ENCODE measurements at regions not wholly inside any gene's neighbourhood (a gene's known extent, or its start where the extent isn't known, plus 50 kb on each side); places are given as distances from the start of the nearest gene placed in this dataset.

- no peaks in the 10 kb centered on the region for H3K4me1 ChIP-seq (ENCODE audit: control insufficient read depth in 1 of 2, low read depth in 2 of 2)
- H3K27me3 ChIP-seq (replicated peaks; ENCODE audit: insufficient read depth) = no peaks in the 10 kb centered on the region
- no peaks in the 10 kb centered on the region for H3K36me3 ChIP-seq
- ATAC-seq (ENCODE audit: insufficient number of reproducible peaks, low FRiP score, low read depth) = no peak
- DNase-seq (ENCODE audit: low spot score) = no peak
- TF ChIP-seq, protein P1, sequence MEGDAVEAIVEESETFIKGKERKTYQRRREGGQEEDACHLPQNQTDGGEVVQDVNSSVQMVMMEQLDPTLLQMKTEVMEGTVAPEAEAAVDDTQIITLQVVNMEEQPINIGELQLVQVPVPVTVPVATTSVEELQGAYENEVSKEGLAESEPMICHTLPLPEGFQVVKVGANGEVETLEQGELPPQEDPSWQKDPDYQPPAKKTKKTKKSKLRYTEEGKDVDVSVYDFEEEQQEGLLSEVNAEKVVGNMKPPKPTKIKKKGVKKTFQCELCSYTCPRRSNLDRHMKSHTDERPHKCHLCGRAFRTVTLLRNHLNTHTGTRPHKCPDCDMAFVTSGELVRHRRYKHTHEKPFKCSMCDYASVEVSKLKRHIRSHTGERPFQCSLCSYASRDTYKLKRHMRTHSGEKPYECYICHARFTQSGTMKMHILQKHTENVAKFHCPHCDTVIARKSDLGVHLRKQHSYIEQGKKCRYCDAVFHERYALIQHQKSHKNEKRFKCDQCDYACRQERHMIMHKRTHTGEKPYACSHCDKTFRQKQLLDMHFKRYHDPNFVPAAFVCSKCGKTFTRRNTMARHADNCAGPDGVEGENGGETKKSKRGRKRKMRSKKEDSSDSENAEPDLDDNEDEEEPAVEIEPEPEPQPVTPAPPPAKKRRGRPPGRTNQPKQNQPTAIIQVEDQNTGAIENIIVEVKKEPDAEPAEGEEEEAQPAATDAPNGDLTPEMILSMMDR (IDR thresholded peaks at IDR 0.05) = no peak
- H3K4me3 ChIP-seq = no peak overlapping the region
- no peaks in the 10 kb centered on the region for H3K9me3 ChIP-seq
- no peak overlapping the region for H3K27ac ChIP-seq
Observed at GRCh38 chr11:90723475-90723874, 500.6 kb upstream of the CHORDC1 start.

DNA sequence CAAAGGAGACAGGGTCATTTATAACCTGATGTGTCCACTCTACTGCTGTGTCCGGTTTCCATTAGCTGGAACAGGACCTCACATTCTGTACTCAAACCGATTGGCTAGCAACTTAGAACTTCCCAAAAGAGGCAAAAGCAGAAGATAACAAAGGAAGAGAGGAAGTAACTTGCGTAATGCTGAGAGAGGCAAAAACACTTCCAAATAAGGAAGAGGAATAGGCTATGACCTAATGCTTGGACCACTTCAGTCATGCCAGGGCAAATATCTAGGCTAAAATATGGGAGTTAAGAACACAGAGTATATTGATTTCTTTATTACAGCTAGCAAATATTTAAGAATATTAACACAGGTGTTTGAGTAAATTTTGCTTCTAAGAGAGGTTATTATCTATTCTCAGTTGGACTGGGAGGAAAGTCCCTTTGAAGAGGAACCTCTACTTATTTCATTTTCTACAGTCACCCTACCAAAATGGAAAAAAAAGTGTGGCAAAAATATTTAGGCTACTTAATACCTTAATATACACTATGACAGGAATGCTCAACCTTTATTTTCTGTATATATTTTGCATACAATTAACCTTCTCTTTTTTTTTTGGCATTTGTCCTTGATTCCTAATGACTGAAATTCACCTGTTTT lies 499.8 kb upstream of the CHORDC1 start:
- TF ChIP-seq, protein P1 (IDR thresholded peaks at IDR 0.05) = no peak
- ATAC-seq (ENCODE audit: insufficient number of reproducible peaks, low FRiP score, low read depth) = no peak
- no peak overlapping the region for H3K27ac ChIP-seq
- H3K9me3 ChIP-seq = no peaks in the 10 kb centered on the region
- no peaks in the 10 kb centered on the region for H3K4me1 ChIP-seq (ENCODE audit: control insufficient read depth in 1 of 2, low read depth in 2 of 2)
- H3K27me3 ChIP-seq (replicated peaks; ENCODE audit: insufficient read depth) = no peaks in the 10 kb centered on the region
- H3K36me3 ChIP-seq = no peaks in the 10 kb centered on the region
- no peak overlapping the region for H3K4me3 ChIP-seq
- DNase-seq (ENCODE audit: low spot score) = no peak

- Histone ChIP-seq H3K27ac (no peak overlapping the region), H3K9me3 (peaks cover 9% of the 10 kb centered on the region), H3K4me3 (no peak overlapping the region), H3K27me3 (replicated peaks; ENCODE audit: insufficient read depth) (no peaks in the 10 kb centered on the region), H3K36me3 (no peaks in the 10 kb centered on the region), H3K4me1 (ENCODE audit: control insufficient read depth in 1 of 2, low read depth in 2 of 2) (no peaks in the 10 kb centered on the region)
- TF ChIP-seq, protein P1 (IDR thresholded peaks at IDR 0.05) = no peak
- ATAC-seq (ENCODE audit: insufficient number of reproducible peaks, low FRiP score, low read depth) (no peak), DNase-seq (ENCODE audit: low spot score) (no peak)
Observed at GRCh38 chr11:90717522-90717921, 494.7 kb upstream of the CHORDC1 start.

DNA sequence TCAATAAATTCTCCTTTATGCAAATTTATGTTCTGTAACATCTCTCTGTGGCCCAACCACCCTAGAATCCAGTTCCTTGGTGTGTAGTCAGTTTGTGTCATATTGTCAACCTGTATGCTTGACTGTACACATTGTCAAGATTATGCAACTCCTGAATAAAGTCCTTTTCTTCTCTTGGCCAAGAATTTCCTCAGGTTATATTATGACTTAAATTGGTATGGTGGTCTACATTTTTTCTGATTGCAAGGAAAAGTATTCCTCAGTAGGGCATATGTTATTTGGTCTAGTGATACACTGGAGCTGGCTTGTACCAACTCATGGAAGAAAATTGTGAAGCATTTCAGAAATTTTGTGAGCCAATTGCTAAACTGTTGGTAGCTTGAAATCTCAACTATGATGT lies 482.8 kb upstream of the CHORDC1 start:
- no peak overlapping the region for H3K4me3 ChIP-seq
- no peaks in the 10 kb centered on the region for H3K27me3 ChIP-seq (replicated peaks; ENCODE audit: insufficient read depth)
- H3K4me1 ChIP-seq (ENCODE audit: control insufficient read depth in 1 of 2, low read depth in 2 of 2) = no peaks in the 10 kb centered on the region
- no peak for ATAC-seq (ENCODE audit: insufficient number of reproducible peaks, low FRiP score, low read depth)
- TF ChIP-seq, protein P1 (IDR thresholded peaks at IDR 0.05) = no peak
- no peak for DNase-seq (ENCODE audit: low spot score)
- no peaks in the 10 kb centered on the region for H3K9me3 ChIP-seq
- H3K36me3 ChIP-seq = no peaks in the 10 kb centered on the region
- no peak overlapping the region for H3K27ac ChIP-seq

GRCh38 chr11:90704510-90704909 lies 481.7 kb upstream of the CHORDC1 start:
- H3K9me3 ChIP-seq = no peaks in the 10 kb centered on the region
- no peak overlapping the region for H3K27ac ChIP-seq
- ATAC-seq (ENCODE audit: insufficient number of reproducible peaks, low FRiP score, low read depth) (no peak), DNase-seq (ENCODE audit: low spot score) (no peak)
- no peaks in the 10 kb centered on the region for H3K36me3 ChIP-seq
- no peaks in the 10 kb centered on the region for H3K27me3 ChIP-seq (replicated peaks; ENCODE audit: insufficient read depth)
- no peak overlapping the region for H3K4me3 ChIP-seq
- H3K4me1 ChIP-seq (ENCODE audit: control insufficient read depth in 1 of 2, low read depth in 2 of 2) = no peaks in the 10 kb centered on the region
- TF ChIP-seq, protein P1 (IDR thresholded peaks at IDR 0.05) = no peak
